RCC 7860 (cell line): ENCODE measurements at regions not wholly inside any gene's neighbourhood (a gene's known extent, or its start where the extent isn't known, plus 50 kb on each side); places are given as distances from the start of the nearest gene placed in this dataset.
"Not testable (repeated sequence)": the region's sequence is repeated elsewhere in the genome, so short reads cannot be mapped to it uniquely, and the experiment has no call there.

ENCODE experiments used
- DNase-seq: peaks from one replicate; pipeline ENCODE4 v3.0.0-alpha.2; 2015; ENCODE audit warnings: low spot score
- FAIRE-seq: peaks from 2 replicates; lab custom pipeline; 2012; peaks lifted over from hg19 to GRCh38; lab: Jason Lieb, UNC

DNA sequence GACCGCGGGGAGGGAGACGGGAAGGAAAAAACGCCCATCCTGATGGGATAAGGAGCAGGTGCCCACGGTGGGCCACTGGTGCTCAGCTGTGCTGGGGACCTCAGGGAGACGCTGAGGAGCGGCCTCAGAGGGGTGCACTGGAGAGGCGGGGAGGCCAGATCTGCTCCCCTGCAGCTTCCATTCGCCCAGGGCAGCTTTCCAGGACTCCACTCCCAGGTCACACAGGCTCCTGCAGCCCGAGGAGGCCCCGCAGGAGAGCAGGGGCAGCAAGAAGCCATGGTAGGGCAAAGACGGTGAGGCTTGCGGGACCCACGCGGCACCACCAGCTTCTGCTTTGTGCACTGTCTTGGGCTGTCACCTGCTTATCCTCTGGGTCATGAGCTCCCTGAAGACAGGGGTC, 82.5 kb upstream of the SULF2 start:
- no peak for DNase-seq
- FAIRE-seq, result no peak

GRCh38 chr20:47866480-47866879, 81.2 kb upstream of the SULF2 start:
- FAIRE-seq, result no peak

GRCh38 chr20:47865912-47866311, 80.6 kb upstream of the SULF2 start:
- FAIRE-seq (no peak), DNase-seq (no peak)

More at GRCh38 chr20:47866480-47866879, 81.2 kb upstream of the SULF2 start:
- DNase-seq, result no peak

GRCh38 chr20:47865451-47865850, 80.2 kb upstream of the SULF2 start:
- FAIRE-seq, result no peak
- no peak for DNase-seq

DNA sequence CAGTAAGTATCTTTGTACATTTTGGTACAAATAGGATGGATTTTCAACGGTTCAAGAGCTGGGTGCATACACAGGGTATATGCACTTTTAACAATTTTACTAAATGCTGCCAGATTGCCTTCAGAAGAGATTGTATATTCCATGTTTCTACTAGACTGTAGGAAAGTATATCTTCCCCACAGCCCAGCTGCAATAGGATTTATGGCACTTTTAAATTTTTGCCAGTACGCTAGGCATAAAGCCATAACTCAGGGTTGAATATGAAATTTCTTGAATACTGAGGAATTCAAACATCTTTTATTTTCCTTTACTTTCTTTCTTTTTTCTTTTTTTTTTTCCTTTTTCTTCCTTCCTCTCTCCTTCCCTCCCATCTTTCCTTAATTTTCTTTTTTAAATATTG, 78.7 kb upstream of the SULF2 start:
- no peak for FAIRE-seq
- DNase-seq, result no peak

GRCh38 chr20:47863315-47863965, 78.2 kb upstream of the SULF2 start:
- FAIRE-seq (no peak), DNase-seq (no peak)

- DNase-seq (no peak), FAIRE-seq (no peak)
These were observed 77.4 kb upstream of the SULF2 start for GRCh38 chr20:47862574-47863240.

DNA sequence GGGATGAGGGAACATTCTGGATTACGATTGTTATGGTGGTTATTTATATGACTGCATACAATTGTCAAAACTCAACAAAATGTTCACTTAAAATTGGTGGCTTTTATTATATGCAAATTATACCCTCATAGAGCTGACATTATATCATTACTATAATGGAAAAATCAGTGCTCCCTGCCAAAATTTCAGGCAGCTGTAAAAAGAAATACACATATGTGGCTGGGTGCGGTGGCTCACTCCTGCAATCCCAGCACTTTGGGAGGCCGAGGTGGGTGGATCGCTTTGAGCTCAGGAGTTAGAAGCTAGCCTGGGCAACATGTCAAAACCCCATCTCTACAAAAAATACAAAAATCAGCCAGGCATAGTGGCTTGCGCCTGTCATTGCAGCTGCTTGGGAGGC, 75.8 kb upstream of the SULF2 start:
- no peak for DNase-seq
- FAIRE-seq, result no peak

DNA sequence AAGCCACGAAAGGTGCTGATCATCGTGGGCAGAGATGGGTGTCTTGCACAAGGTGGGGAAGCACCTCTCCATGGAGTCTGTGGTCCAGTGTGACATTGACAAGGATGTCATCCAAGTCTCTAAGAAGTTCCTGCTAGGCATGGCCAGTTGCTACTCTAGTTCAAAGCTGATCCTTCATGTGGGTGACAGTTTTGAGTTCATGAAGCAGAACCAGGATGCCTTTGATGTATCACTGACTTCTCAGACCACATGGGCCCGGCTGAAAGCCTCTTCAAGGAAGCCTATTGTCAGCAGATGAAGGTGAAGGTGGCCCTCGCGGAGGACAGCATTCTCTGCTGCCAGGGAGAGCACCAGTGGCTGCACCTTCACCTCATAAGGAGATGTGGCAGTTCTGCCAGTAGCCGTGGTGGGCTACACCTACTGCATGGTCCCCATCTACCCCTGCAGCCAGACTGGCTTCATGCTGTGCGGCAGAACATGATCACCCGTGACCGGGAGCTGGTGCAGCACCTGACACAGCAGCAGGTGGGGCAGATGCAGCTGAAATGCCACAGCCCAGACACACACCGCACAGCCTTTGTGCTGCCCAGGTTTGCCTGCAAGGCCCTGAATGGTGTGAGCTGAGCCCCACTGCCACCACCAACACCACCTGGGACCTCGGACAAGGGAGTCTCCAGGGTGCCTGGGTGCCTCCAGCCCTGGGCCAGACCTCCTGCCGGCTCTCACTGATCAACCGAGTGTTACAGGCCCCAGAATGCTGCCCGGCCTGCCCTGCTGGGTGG, 75.0 kb upstream of the SULF2 start:
- DNase-seq, result no peak
- no peak for FAIRE-seq

GRCh38 chr20:47859278-47859677, 74.0 kb upstream of the SULF2 start:
- no peak for DNase-seq

DNA sequence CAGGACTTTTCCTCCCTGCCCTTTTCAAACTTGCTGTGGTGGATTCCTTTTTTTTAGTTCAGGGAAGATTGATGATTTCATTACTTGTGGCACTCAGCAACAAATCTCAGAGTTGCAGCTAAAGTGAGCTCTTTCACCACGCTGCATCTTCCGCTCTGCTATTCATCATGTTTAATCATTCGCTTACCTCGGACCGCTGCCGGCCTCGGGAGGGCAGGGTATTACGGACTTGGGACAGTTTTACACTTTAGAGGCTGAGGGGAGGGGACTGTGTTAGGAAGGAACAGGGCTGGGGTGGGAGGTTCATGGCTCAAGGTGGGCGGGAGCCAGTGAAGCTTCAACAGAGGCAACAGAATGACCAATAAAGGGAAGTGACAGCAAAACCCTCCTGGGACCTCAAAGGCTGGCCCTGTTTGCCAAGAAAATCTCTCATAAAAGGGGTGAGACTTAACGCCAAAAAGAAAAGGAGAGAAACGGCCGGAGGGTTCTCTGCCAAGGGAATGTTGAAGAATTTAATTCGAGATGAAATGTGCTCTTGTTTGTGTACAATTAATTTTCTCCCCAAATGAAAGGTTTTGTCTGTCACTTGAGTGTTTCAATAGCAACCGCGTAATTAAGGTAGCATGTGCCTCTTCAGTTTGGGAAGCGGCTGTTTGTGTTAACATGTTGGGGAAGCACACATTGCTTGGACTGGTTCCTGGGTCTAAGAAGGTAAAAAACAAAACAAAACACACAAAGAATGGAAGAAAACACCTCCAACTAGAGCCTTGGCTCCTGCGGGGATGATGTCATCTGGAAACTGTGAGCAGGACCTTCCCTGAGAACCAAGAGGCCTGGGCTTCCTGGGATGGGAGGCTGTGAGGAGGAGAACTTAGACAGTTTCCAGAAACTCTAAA, 72.5 kb upstream of the SULF2 start:
- peak; percentile 40 for DNase-seq
- FAIRE-seq, result peak; percentile 57

More at GRCh38 chr20:47859278-47859677, 74.0 kb upstream of the SULF2 start:
- FAIRE-seq, result no peak

GRCh38 chr20:47857187-47857568, 71.9 kb upstream of the SULF2 start:
- FAIRE-seq (no peak), DNase-seq (peak; percentile 48)

GRCh38 chr20:47855799-47856198, 70.5 kb upstream of the SULF2 start:
- no peak for FAIRE-seq
- no peak for DNase-seq

GRCh38 chr20:47854687-47855212, 69.5 kb upstream of the SULF2 start:
- DNase-seq, result peak; percentile 15
- no peak for FAIRE-seq

DNA sequence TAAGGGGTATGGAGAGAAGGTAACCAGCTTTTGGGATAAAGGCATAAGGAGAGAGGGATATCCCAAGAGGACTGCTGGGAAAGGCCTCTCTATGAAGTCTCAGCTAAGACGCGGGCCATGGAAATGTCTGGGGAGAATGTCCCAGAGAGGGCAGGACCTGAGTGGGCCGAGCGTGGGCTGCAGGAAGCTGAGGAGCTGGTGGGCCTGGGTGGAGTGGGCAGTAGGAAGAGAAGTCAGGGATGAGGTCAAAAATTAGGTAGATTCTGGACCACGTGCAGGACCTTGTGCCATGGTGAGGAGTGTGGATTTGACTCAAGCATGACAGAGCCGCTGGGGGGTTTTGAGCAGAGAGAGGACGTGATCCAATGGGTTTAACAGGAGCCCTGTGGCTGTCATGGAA, 66.5 kb upstream of the SULF2 start:
- FAIRE-seq (no peak), DNase-seq (no peak)

DNA sequence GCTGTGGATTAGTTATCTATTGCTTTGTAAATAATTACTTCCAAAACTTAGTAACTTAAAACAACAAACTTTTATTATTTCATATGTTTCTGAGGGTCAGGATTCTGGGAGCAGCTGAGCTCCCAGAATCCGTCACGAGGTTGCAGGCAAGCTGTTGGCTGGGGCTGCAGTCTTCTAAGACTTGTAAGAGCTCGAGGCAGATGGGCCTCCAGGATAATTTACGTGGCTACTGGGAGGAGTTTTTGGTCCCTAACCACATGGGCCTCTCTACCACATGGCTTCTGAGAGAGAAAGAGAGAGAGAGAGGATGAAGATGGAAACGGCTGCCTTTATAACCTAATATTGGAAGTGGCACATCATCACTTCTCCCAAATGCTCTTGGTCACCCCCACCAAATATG, 64.9 kb upstream of the SULF2 start:
- FAIRE-seq, result no peak
- no peak for DNase-seq

DNA sequence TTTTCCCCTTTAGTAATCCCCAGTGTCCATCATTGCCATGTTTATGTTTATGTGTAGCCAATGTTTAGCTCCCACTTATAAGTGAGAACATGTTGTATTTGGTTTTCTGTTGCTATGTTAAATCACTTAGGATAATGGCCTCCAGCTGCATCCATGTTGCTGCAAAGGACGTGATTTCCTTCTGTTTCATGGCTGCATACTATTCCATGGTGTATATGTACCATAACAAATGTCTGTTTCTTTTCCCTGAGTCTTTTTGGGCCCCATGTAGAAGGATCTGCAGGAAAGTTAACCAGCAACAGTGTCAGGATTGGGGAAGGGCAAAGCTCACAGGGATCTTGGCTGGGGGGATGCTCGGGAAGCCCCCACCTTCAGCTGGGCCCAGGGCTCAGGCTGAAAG, 64.3 kb upstream of the SULF2 start:
- DNase-seq (no peak), FAIRE-seq (no peak)

DNA sequence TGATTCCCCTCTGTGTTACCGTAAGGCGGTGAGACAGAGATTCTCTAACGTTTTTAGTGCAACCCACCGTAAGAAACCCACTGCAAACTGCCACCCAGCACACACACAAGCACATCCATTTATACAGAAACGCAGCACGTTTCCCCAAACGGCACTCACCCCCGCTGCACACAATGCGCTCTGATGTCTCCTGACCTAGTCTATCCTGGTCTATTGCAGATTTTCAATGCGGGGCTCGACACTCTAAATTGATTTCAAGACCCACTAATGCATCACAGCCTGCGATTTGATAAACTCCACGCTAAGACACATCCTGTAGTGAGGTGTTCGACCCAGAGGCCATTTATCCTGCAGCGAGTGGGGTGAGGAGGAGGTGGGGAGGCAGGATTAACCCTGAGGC, 63.7 kb upstream of the SULF2 start:
- no peak for FAIRE-seq

DNA sequence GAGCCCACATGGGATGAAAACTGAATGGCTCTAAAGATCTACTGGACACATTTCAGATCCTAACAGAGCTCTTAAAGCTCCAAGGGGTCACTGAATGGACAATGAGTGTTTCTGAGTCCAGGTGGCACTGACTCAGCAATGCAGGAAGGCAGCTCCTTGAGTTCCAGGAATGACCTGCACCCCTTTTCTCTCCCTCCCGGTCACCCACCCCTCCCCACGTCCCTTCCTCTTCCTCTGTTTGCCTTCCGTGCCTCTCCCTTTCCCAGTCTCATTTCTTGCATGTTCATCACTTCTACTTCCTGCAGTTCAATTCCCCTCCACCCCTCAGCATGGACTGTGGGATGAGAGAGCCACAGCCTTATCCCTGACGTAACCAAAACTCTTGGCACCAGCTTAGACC, 63.3 kb upstream of the SULF2 start:
- not testable (repeated sequence) for FAIRE-seq, DNase-seq

More for the DNA sequence above, 63.7 kb upstream of the SULF2 start:
- DNase-seq, result no peak

DNA sequence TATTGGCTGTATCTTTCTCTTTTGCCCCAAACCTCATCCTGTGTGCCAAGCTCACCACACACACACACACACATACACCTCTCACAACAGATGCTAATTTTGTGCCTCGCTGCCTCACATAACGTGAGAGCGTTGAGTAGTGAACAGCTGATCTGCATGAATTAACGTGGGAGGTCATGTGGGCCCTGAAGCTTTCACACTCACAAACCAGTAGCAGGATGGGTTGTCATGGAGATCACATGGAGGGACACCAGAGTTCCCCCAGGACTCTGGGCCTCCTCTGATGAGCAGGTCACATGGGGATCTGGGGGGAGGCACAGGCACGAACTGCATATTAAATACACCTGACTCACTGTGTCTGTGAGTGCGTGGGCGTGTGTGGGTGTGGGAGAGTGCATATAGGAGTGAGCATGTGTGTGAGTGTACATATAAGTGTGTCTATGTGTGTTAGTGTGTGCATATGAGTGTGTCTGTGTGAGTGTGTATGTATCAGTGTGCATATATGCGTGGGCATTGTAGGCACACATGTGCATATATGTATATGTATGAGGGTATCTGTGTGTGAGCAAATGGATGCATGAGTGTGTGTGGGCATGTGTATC, 62.7 kb upstream of the SULF2 start:
- DNase-seq (no peak), FAIRE-seq (no peak)
